ENCODE measurements at regions not wholly inside any gene's neighbourhood (a gene's known extent, or its start where the extent isn't known, plus 50 kb on each side); places are given as distances from the start of the nearest gene placed in this dataset.

- H3K9me3 ChIP-seq, result no peaks in the 10 kb centered on the region
- CTCF ChIA-PET, result no interaction called here
- no peak for TF ChIP-seq TP53 (CRISPR knock-in tag; IDR thresholded peaks at IDR 0.05)
- TF ChIP-seq HDAC2 (IDR thresholded peaks at IDR 0.05), result no peak
- no peak for TF ChIP-seq EHMT2 (IDR thresholded peaks at IDR 0.05; ENCODE audit: low read depth)
- DNase-seq (ENCODE audit: low read depth in 1 of 2, low spot score in 1 of 2), result no peak
- H3K4me2 ChIP-seq, result no peak overlapping the region
- H3K27ac ChIP-seq, result no peak overlapping the region
- H3K4me3 ChIP-seq, result no peak overlapping the region
- no peak for ATAC-seq
- 89% methylated on average over 5 of the region's 5 CpGs for WGBS (ENCODE audit: missing lambda C conversion rate)
- POLR2A ChIA-PET, result no interaction called here
- 0 out of 3 replicates have a peak, but pooled peaks cover 7% of the 10 kb centered on the region for H3K4me1 ChIP-seq
- no peak for FAIRE-seq
Measured at GRCh38 chr13:33730619-33731018, 87.3 kb upstream of the RFC3 start.

GRCh38 chr13:33735276-33735675, 82.7 kb upstream of the RFC3 start:
- no peak overlapping the region for H3K4me3 ChIP-seq
- no peaks in the 10 kb centered on the region for H3K4me1 ChIP-seq
- ChIA-PET CTCF (interaction anchor here (0.9 to 1.9 kb wide), 2 partner anchors 11 to 27 kb away, joined by 3 to 7 read pairs; no protein-coding TSS in a partner anchor), POLR2A (no interaction called here)
- WGBS (ENCODE audit: missing lambda C conversion rate), result 79% methylated on average over 1 of the region's 1 CpG
- no peak for ATAC-seq
- FAIRE-seq, result no peak
- TF ChIP-seq POLR2AphosphoS2 (conservative IDR thresholded peaks at IDR 0.05; ENCODE audit: low read length) (no peak), FOSB (CRISPR knock-in tag; IDR thresholded peaks at IDR 0.05) (no peak), MAFK (IDR thresholded peaks at IDR 0.05; ENCODE audit: partially characterized antibody) (no peak), JUNB (IDR thresholded peaks at IDR 0.05) (no peak), USF2 (IDR thresholded peaks at IDR 0.05) (no peak), FOSL2 (IDR thresholded peaks at IDR 0.05) (no peak), FOSL2 (CRISPR knock-in tag; IDR thresholded peaks at IDR 0.05) (no peak), ELK1 (IDR thresholded peaks at IDR 0.05; ENCODE audit: low read depth, low read length) (no peak), MAX (IDR thresholded peaks at IDR 0.05) (no peak), RARB (CRISPR knock-in tag; IDR thresholded peaks at IDR 0.05) (no peak), KDM5A (IDR thresholded peaks at IDR 0.05) (no peak), RCOR1 (IDR thresholded peaks at IDR 0.05; ENCODE audit: low read depth, low read length) (no peak), CHD2 (IDR thresholded peaks at IDR 0.05; ENCODE audit: low read length, partially characterized antibody) (no peak), EHMT2 (IDR thresholded peaks at IDR 0.05; ENCODE audit: low read depth) (no peak), ZSCAN20 (CRISPR knock-in tag; IDR thresholded peaks at IDR 0.05) (no peak), GATA3 (IDR thresholded peaks at IDR 0.05; ENCODE audit: borderline replicate concordance) (no peak), EHF (CRISPR knock-in tag; IDR thresholded peaks at IDR 0.05) (no peak)
- H3K4me2 ChIP-seq, result no peak overlapping the region
- DNase-seq (ENCODE audit: low read depth in 1 of 2, low spot score in 1 of 2), result no peak
- no peaks in the 10 kb centered on the region for H3K9me3 ChIP-seq
- no peak overlapping the region for H3K27ac ChIP-seq

- TF ChIP-seq CHD4 (IDR thresholded peaks at IDR 0.05; ENCODE audit: borderline replicate concordance), result no peak
- TF ChIP-seq EHMT2 (IDR thresholded peaks at IDR 0.05; ENCODE audit: low read depth), result no peak
- TF ChIP-seq RCOR1 (IDR thresholded peaks at IDR 0.05; ENCODE audit: low read depth, low read length), result no peak
- no peak for TF ChIP-seq NPAS2 (CRISPR knock-in tag; IDR thresholded peaks at IDR 0.05; ENCODE audit: borderline replicate concordance)
- Histone ChIP-seq H3K27ac (no peak overlapping the region), H3K4me2 (no peak overlapping the region), H3K4me1 (no peaks in the 10 kb centered on the region), H3K9me3 (no peaks in the 10 kb centered on the region), H3K4me3 (no peak overlapping the region)
- WGBS (ENCODE audit: missing lambda C conversion rate), result 67% methylated on average over 4 of the region's 4 CpGs
- ChIA-PET POLR2A (no interaction called here), CTCF (no interaction called here)
- ATAC-seq, result no peak
- no peak for DNase-seq (ENCODE audit: low read depth in 1 of 2, low spot score in 1 of 2)
- no peak for FAIRE-seq
Measured at GRCh38 chr13:33739254-33739653, 78.7 kb upstream of the RFC3 start.

GRCh38 chr13:33740134-33740538, 77.8 kb upstream of the RFC3 start:
- FAIRE-seq, result no peak
- ChIA-PET POLR2A (no interaction called here), CTCF (no interaction called here)
- ATAC-seq, result no peak
- no peak overlapping the region for H3K27ac ChIP-seq
- no peaks in the 10 kb centered on the region for H3K4me1 ChIP-seq
- H3K9me3 ChIP-seq, result no peaks in the 10 kb centered on the region
- DNase-seq (ENCODE audit: low read depth in 1 of 2, low spot score in 1 of 2), result no peak
- H3K4me3 ChIP-seq, result no peak overlapping the region
- no peak overlapping the region for H3K4me2 ChIP-seq
- 63% methylated on average over 2 of the region's 2 CpGs for WGBS (ENCODE audit: missing lambda C conversion rate)
- TF ChIP-seq ELK1 (IDR thresholded peaks at IDR 0.05; ENCODE audit: low read depth, low read length), result no peak
- TF ChIP-seq CTCF (IDR thresholded peaks at IDR 0.05), result no peak
- no peak for TF ChIP-seq JUNB (IDR thresholded peaks at IDR 0.05)
- TF ChIP-seq FOXS1 (CRISPR knock-in tag; IDR thresholded peaks at IDR 0.05), result no peak
- no peak for TF ChIP-seq BHLHE40 (IDR thresholded peaks at IDR 0.05; ENCODE audit: low read depth, low read length)
- TF ChIP-seq GATA3 (IDR thresholded peaks at IDR 0.05; ENCODE audit: borderline replicate concordance), result no peak
- no peak for TF ChIP-seq EHMT2 (IDR thresholded peaks at IDR 0.05; ENCODE audit: low read depth)
- no peak for TF ChIP-seq HOXB5 (CRISPR knock-in tag; IDR thresholded peaks at IDR 0.05)
- no peak for TF ChIP-seq CHD4 (IDR thresholded peaks at IDR 0.05; ENCODE audit: borderline replicate concordance)
- TF ChIP-seq EHF (CRISPR knock-in tag; IDR thresholded peaks at IDR 0.05), result no peak
- no peak for TF ChIP-seq JUN (IDR thresholded peaks at IDR 0.05)
- TF ChIP-seq SMC3 (IDR thresholded peaks at IDR 0.05), result no peak
- TF ChIP-seq USF2 (IDR thresholded peaks at IDR 0.05), result no peak
